ENCODE measurements at regions not wholly inside any gene's neighbourhood (a gene's known extent, or its start where the extent isn't known, plus 50 kb on each side); places are given as distances from the start of the nearest gene placed in this dataset.

DNA sequence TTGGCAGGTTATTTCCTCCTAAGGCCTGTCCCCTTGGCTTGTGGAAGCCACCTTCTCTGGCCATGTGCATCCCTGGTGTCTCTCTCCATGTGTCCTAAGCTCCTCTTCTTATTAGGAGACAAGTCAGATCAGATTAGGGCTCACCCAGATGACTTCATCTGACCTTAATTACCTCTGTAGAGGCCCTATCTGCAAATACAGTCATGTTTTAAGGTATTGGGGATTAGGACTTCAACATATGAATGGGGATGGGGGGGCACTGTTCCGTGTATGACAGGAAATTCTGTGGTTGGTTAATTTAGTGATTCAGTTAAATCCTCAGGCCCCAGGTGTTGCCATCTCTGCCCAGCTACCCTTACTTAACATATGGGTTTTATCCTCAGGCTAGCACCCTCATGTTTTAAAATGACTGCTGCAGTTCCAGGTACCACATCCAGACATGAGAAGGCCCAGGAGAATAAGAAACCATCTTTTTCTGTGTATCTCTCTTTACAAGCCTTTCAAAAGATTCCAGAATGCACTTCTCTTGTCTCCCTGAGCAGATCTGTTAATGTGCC, 51.9 kb upstream of the RAI14 start:
- TF ChIP-seq, protein P1, sequence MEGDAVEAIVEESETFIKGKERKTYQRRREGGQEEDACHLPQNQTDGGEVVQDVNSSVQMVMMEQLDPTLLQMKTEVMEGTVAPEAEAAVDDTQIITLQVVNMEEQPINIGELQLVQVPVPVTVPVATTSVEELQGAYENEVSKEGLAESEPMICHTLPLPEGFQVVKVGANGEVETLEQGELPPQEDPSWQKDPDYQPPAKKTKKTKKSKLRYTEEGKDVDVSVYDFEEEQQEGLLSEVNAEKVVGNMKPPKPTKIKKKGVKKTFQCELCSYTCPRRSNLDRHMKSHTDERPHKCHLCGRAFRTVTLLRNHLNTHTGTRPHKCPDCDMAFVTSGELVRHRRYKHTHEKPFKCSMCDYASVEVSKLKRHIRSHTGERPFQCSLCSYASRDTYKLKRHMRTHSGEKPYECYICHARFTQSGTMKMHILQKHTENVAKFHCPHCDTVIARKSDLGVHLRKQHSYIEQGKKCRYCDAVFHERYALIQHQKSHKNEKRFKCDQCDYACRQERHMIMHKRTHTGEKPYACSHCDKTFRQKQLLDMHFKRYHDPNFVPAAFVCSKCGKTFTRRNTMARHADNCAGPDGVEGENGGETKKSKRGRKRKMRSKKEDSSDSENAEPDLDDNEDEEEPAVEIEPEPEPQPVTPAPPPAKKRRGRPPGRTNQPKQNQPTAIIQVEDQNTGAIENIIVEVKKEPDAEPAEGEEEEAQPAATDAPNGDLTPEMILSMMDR (conservative IDR thresholded peaks at IDR 0.05 in 1 of 2, IDR thresholded peaks at IDR 0.05 in 1 of 2; ENCODE audit: extremely low read depth in 1 of 2, insufficient read depth in 1 of 2, low read depth in 1 of 2, low read length in 2 of 2) = no peak
- TF ChIP-seq EZH2 (IDR thresholded peaks at IDR 0.05; ENCODE audit: borderline replicate concordance, low read length) = no peak
